Prostate gland (tissue), 2 donors: ENCODE measurements at regions not wholly inside any gene's neighbourhood (a gene's known extent, or its start where the extent isn't known, plus 50 kb on each side); places are given as distances from the start of the nearest gene placed in this dataset.

ENCODE experiments used
- DNase-seq: peaks from one replicate; pipeline ENCODE4 v3.0.0-alpha.2; 2019; ENCODE audit warnings: low spot score
- H3K27ac ChIP-seq, 2 donors: fragments of 200-600 bp; sonication (generic); 2 replicates each; pipeline ENCODE4 v1.5.1; 2017 to 2019
- H3K27me3 ChIP-seq: fragments of 200-600 bp; sonication (generic); replicated peaks from 2 replicates; pipeline ENCODE4 v1.5.1; 2019; ENCODE audit not compliant: insufficient read depth
- H3K36me3 ChIP-seq, 2 donors: fragments of 200-600 bp; sonication (generic); 1 replicate in 1 of 2; 2 replicates in 1 of 2; pipeline versions ENCODE4 v1.5.1 to v1.8.1; 2017 to 2019
- H3K4me1 ChIP-seq: fragments of 200-600 bp; sonication (generic); replicated peaks from 2 replicates; pipeline ENCODE4 v1.5.1; 2019
- H3K4me3 ChIP-seq, 2 donors: fragments of 200-600 bp; sonication (generic); 2 replicates each; pipeline ENCODE4 v1.5.1; 2017 to 2019
- H3K9me3 ChIP-seq: fragments of 200-600 bp; sonication (generic); 2 replicates; pipeline ENCODE4 v1.5.1; 2017
- CTCF ChIP-seq, 4 experiments: fragments of 200-600 bp in 2 of 4; fragments of 450-650 bp in 2 of 4; sonication (generic) in 2 of 4; IDR thresholded peaks; 1 replicate in 3 of 4; 2 replicates in 1 of 4; pipeline ENCODE4 v1.5.1; 2016 to 2019; ENCODE audit warnings: antibody characterized with exemption in 4 of 4, mild to moderate bottlenecking in 2 of 4, moderate library complexity in 2 of 4
- POLR2A ChIP-seq: fragments of 450-650 bp; IDR thresholded peaks from one replicate; pipeline ENCODE4 v1.6.1; 2016; ENCODE audit warnings: antibody characterized with exemption, mild to moderate bottlenecking
- POLR2AphosphoS5 ChIP-seq: sonication (generic); formaldehyde crosslinking; IDR thresholded peaks from one replicate; pipeline ENCODE4 v1.6.1; 2017; ENCODE audit warnings: antibody characterized with exemption
- WGBS: methylation state at CpG from one replicate; pipeline ENCODE4 v1.1.5; 2018; 5-methylcytosine and 5-hydroxymethylcytosine counted together
- intact Hi-C: fragments of 100-400 bp; cut with DNase I; formaldehyde crosslinking; loops from one replicate; pipeline ENCODE4 v1.14.2; 2022

- H3K36me3 ChIP-seq = no peaks in the 10 kb centered on the region
- no peak overlapping the region for H3K27ac ChIP-seq
- no peak for TF ChIP-seq CTCF (IDR thresholded peaks at IDR 0.05)
- no peak for TF ChIP-seq POLR2AphosphoS5
- TF ChIP-seq POLR2A = no peak
- H3K4me1 ChIP-seq = peaks cover 3% of the 10 kb centered on the region
- H3K4me3 ChIP-seq = no peak overlapping the region
- H3K27me3 ChIP-seq = no peaks in the 10 kb centered on the region
- 49% methylated on average over 2 of the region's 2 CpGs for WGBS
- DNase-seq = no peak
- intact Hi-C loops = loop anchor here (5.0 kb wide), 2 partner anchors 740 to 820 kb away; no protein-coding TSS in a partner anchor
- no peaks in the 10 kb centered on the region for H3K9me3 ChIP-seq
Observed at GRCh38 chr6:105482227-105482844, 79.5 kb upstream of the PREP start.

- no peak for DNase-seq
- Histone ChIP-seq H3K27me3 (no peaks in the 10 kb centered on the region), H3K4me1 (no peaks in the 10 kb centered on the region), H3K36me3 (no peaks in the 10 kb centered on the region), H3K9me3 (no peaks in the 10 kb centered on the region), H3K4me3 (no peak overlapping the region), H3K27ac (no peak overlapping the region)
- intact Hi-C loops = no loop called here
- TF ChIP-seq POLR2AphosphoS5 (no peak), POLR2A (no peak), CTCF (IDR thresholded peaks at IDR 0.05) (no peak)
Observed at GRCh38 chr6:105476978-105477377, 74.1 kb upstream of the PREP start.

GRCh38 chr6:105474234-105474633 lies 71.4 kb upstream of the PREP start:
- H3K27me3 ChIP-seq = no peaks in the 10 kb centered on the region
- 19% methylated on average over 5 of the region's 5 CpGs for WGBS
- no peaks in the 10 kb centered on the region for H3K36me3 ChIP-seq
- DNase-seq = no peak
- H3K4me3 ChIP-seq = no peak overlapping the region
- H3K4me1 ChIP-seq = no peaks in the 10 kb centered on the region
- intact Hi-C loops = no loop called here
- no peak for TF ChIP-seq POLR2AphosphoS5
- no peak for TF ChIP-seq CTCF (IDR thresholded peaks at IDR 0.05)
- TF ChIP-seq POLR2A = no peak
- H3K9me3 ChIP-seq = no peaks in the 10 kb centered on the region
- H3K27ac ChIP-seq = no peak overlapping the region

- Histone ChIP-seq H3K9me3 (no peaks in the 10 kb centered on the region), H3K4me1 (no peaks in the 10 kb centered on the region), H3K27me3 (no peaks in the 10 kb centered on the region), H3K36me3 (no peaks in the 10 kb centered on the region), H3K27ac (no peak overlapping the region), H3K4me3 (no peak overlapping the region)
- DNase-seq = no peak
- no peak for TF ChIP-seq POLR2A
- no peak for TF ChIP-seq CTCF (IDR thresholded peaks at IDR 0.05)
- no peak for TF ChIP-seq POLR2AphosphoS5
- 48% methylated on average over 2 of the region's 2 CpGs for WGBS
- intact Hi-C loops = no loop called here
Observed at GRCh38 chr6:105469946-105470345, 67.1 kb upstream of the PREP start.

- no peaks in the 10 kb centered on the region for H3K4me1 ChIP-seq
- no peak overlapping the region for H3K27ac ChIP-seq
- no peak overlapping the region for H3K4me3 ChIP-seq
- H3K27me3 ChIP-seq = no peaks in the 10 kb centered on the region
- 95% methylated on average over 4 of the region's 4 CpGs for WGBS
- no peaks in the 10 kb centered on the region for H3K9me3 ChIP-seq
- intact Hi-C loops = no loop called here
- no peak for DNase-seq
- no peaks in the 10 kb centered on the region for H3K36me3 ChIP-seq
- no peak for TF ChIP-seq CTCF (IDR thresholded peaks at IDR 0.05)
- TF ChIP-seq POLR2A = no peak
- no peak for TF ChIP-seq POLR2AphosphoS5
Observed at GRCh38 chr6:105468850-105469249, 66.0 kb upstream of the PREP start.
